ENCODE measurements at regions not wholly inside any gene's neighbourhood (a gene's known extent, or its start where the extent isn't known, plus 50 kb on each side); places are given as distances from the start of the nearest gene placed in this dataset.

- Mint-ChIP-seq H3K4me1 (peaks cover 8% of the 10 kb centered on the region), H3K36me3 (no peaks in the 10 kb centered on the region), H3K27me3 (ENCODE audit: insufficient read depth, low read depth) (no peaks in the 10 kb centered on the region), H3K4me3 (no peak overlapping the region), H3K9me3 (no peaks in the 10 kb centered on the region), H3K27ac (no peak overlapping the region)
- Histone ChIP-seq H3K27me3 (no peaks in the 10 kb centered on the region), H3F3A (ENCODE audit: low read depth) (peaks cover 33% of the 10 kb centered on the region), H4K20me1 (ENCODE audit: low read depth) (no peaks in the 10 kb centered on the region), H3K27ac (no peak overlapping the region), H3K36me3 (no peaks in the 10 kb centered on the region), H3K9me3 (ENCODE audit: low read depth) (no peaks in the 10 kb centered on the region), H3K4me1 (peaks cover 3% of the 10 kb centered on the region), H2AFZ (replicated peaks) (no peak overlapping the region), H3K4me3 (no peak overlapping the region), H3K9ac (no peak overlapping the region), H3K4me2 (no peak overlapping the region), H3K79me2 (ENCODE audit: low read depth) (no peaks in the 10 kb centered on the region)
- TF ChIP-seq CTCF (IDR thresholded peaks at IDR 0.05): no peak
- TF ChIP-seq EZH2phosphoT487 (IDR thresholded peaks at IDR 0.05): no peak
- no peak for TF ChIP-seq EZH2 (IDR thresholded peaks at IDR 0.05)
- DNase-seq (ENCODE audit: low spot score): no peak
Measured at GRCh38 chr16:16778332-16778731, 399.4 kb downstream of the NPIPA7 start.

- peak; percentile 66 for DNase-seq (ENCODE audit: low spot score)
- no peak overlapping the region for H3K4me3 Mint-ChIP-seq
- H3K27me3 ChIP-seq: no peaks in the 10 kb centered on the region
- no peak overlapping the region for H2AFZ ChIP-seq (replicated peaks)
- H4K20me1 ChIP-seq (ENCODE audit: low read depth): no peaks in the 10 kb centered on the region
- H3K4me1 ChIP-seq: peaks cover 13% of the 10 kb centered on the region
- H3K27ac ChIP-seq: peak overlapping the region; percentile 12
- H3K9me3 ChIP-seq (ENCODE audit: low read depth): no peaks in the 10 kb centered on the region
- no peak overlapping the region for H3K4me3 ChIP-seq
- H3K36me3 Mint-ChIP-seq: no peaks in the 10 kb centered on the region
- H3K4me1 Mint-ChIP-seq: peaks cover 14% of the 10 kb centered on the region
- no peak overlapping the region for H3K9ac ChIP-seq
- H3K4me2 ChIP-seq: no peak overlapping the region
- no peaks in the 10 kb centered on the region for H3K9me3 Mint-ChIP-seq
- no peaks in the 10 kb centered on the region for H3K79me2 ChIP-seq (ENCODE audit: low read depth)
- no peak overlapping the region for H3K27ac Mint-ChIP-seq
- H3K27me3 Mint-ChIP-seq (ENCODE audit: insufficient read depth, low read depth): no peaks in the 10 kb centered on the region
- peaks cover 33% of the 10 kb centered on the region for H3F3A ChIP-seq (ENCODE audit: low read depth)
- TF ChIP-seq EZH2phosphoT487 (IDR thresholded peaks at IDR 0.05) (no peak), EZH2 (IDR thresholded peaks at IDR 0.05) (no peak), CTCF (IDR thresholded peaks at IDR 0.05) (no peak)
- H3K36me3 ChIP-seq: no peaks in the 10 kb centered on the region
Measured at GRCh38 chr16:16780588-16780987, 401.6 kb downstream of the NPIPA7 start.

- Histone ChIP-seq H2AFZ (replicated peaks) (no peak overlapping the region), H3K27ac (no peak overlapping the region), H3K27me3 (no peaks in the 10 kb centered on the region), H3K4me1 (peaks cover 15% of the 10 kb centered on the region), H3K36me3 (no peaks in the 10 kb centered on the region), H3F3A (ENCODE audit: low read depth) (peaks cover 33% of the 10 kb centered on the region), H3K4me3 (no peak overlapping the region), H3K9ac (no peak overlapping the region), H3K9me3 (ENCODE audit: low read depth) (no peaks in the 10 kb centered on the region), H3K4me2 (no peak overlapping the region), H4K20me1 (ENCODE audit: low read depth) (no peaks in the 10 kb centered on the region), H3K79me2 (ENCODE audit: low read depth) (no peaks in the 10 kb centered on the region)
- no peaks in the 10 kb centered on the region for H3K36me3 Mint-ChIP-seq
- no peak overlapping the region for H3K27ac Mint-ChIP-seq
- H3K9me3 Mint-ChIP-seq: no peaks in the 10 kb centered on the region
- peaks cover 14% of the 10 kb centered on the region for H3K4me1 Mint-ChIP-seq
- DNase-seq (ENCODE audit: low spot score): no peak
- no peaks in the 10 kb centered on the region for H3K27me3 Mint-ChIP-seq (ENCODE audit: insufficient read depth, low read depth)
- no peak for TF ChIP-seq EZH2 (IDR thresholded peaks at IDR 0.05)
- TF ChIP-seq CTCF (IDR thresholded peaks at IDR 0.05): no peak
- H3K4me3 Mint-ChIP-seq: no peak overlapping the region
Measured at GRCh38 chr16:16782153-16782552, 403.2 kb downstream of the NPIPA7 start.

All from neural progenitor cell (in vitro differentiated cells).